ENCODE measurements at regions not wholly inside any gene's neighbourhood (a gene's known extent, or its start where the extent isn't known, plus 50 kb on each side); places are given as distances from the start of the nearest gene placed in this dataset.

DNA sequence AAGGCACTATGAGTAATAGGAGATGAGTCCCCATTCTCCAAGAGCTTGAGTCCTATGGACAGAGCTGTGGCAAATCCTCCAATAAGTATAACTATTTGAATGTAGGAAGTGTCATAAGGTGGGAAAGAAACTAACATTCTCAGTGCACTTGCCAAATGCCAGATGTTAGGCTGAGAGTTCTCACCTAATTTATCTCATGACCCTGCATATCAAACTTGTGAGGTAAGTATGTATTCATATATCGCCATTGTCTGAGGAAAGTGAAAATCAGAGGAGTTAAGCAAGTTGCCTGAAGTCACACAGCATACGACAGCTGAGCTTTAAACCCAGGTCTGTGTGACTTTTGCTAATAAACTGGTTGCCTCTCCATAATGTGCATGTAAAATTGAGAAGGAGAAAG, 169.5 kb downstream of the TTC32 start:
- H4K5ac ChIP-seq (ENCODE audit: insufficient read length, low read depth, low read length), result no peak overlapping the region
- no peak overlapping the region for H3K14ac ChIP-seq (ENCODE audit: insufficient read depth, low read length)
- no peak for DNase-seq
- H4K91ac ChIP-seq (ENCODE audit: insufficient read length, low read depth, low read length), result no peak overlapping the region
- H3K27me3 ChIP-seq (ENCODE audit: insufficient read depth, low read length), result no peaks in the 10 kb centered on the region
- no peak overlapping the region for H3K4me3 Mint-ChIP-seq
- no peak overlapping the region for H2BK5ac ChIP-seq (ENCODE audit: insufficient read length, low read length)
- H3K27ac Mint-ChIP-seq, result no peak overlapping the region
- H4K8ac ChIP-seq (replicated peaks; ENCODE audit: insufficient read length, low read depth, low read length), result no peak overlapping the region
- no peak overlapping the region for H2BK12ac ChIP-seq (ENCODE audit: insufficient read length, low read depth, low read length)
- no peak overlapping the region for H3K4ac ChIP-seq (ENCODE audit: low read depth, low read length)
- H3K9me3 ChIP-seq (ENCODE audit: control insufficient read depth, low read depth, low read length), result no peaks in the 10 kb centered on the region
- H3K9ac ChIP-seq (ENCODE audit: extremely low read depth, insufficient read length, low read length), result no peak overlapping the region
- H3K23ac ChIP-seq (ENCODE audit: insufficient read length, low read depth, low read length), result no peak overlapping the region
- H3K18ac ChIP-seq (ENCODE audit: insufficient read length, low read depth, low read length), result no peak overlapping the region
- H3K56ac ChIP-seq (ENCODE audit: insufficient read length, low read depth, low read length), result no peak overlapping the region
- H2AK5ac ChIP-seq (ENCODE audit: insufficient read length, low read length), result no peak overlapping the region
- H2BK15ac ChIP-seq (ENCODE audit: low read depth, low read length), result no peak overlapping the region
- peaks cover 3% of the 10 kb centered on the region; the same call in 1 of the 2 replicates for H3K27me3 Mint-ChIP-seq (ENCODE audit: low read depth)
- H3T11ph ChIP-seq (ENCODE audit: low read length), result no peak overlapping the region
- H3K4me2 ChIP-seq (ENCODE audit: insufficient read depth, insufficient read length, low read length), result no peak overlapping the region
- H3K23me2 ChIP-seq (ENCODE audit: insufficient read length, low read depth, low read length, poor library complexity, severe bottlenecking), result no peaks in the 10 kb centered on the region
- H2BK120ac ChIP-seq (ENCODE audit: low read depth, low read length, poor library complexity, severe bottlenecking), result no peak overlapping the region
- no peak overlapping the region for H2AFZ ChIP-seq (ENCODE audit: low read length)
- peaks cover 0 to 8% of the 10 kb centered on the region in 2 experiments for H3K4me1 Mint-ChIP-seq
- no peaks in the 10 kb centered on the region for H4K20me1 ChIP-seq (ENCODE audit: control insufficient read depth, insufficient read depth, insufficient read length)
- no peaks in the 10 kb centered on the region; a peak in 1 of 5 replicates for H3K9me3 Mint-ChIP-seq
- no peaks in the 10 kb centered on the region for H3K4me1 ChIP-seq (ENCODE audit: insufficient read depth, low read length)
- TF ChIP-seq, protein P1, sequence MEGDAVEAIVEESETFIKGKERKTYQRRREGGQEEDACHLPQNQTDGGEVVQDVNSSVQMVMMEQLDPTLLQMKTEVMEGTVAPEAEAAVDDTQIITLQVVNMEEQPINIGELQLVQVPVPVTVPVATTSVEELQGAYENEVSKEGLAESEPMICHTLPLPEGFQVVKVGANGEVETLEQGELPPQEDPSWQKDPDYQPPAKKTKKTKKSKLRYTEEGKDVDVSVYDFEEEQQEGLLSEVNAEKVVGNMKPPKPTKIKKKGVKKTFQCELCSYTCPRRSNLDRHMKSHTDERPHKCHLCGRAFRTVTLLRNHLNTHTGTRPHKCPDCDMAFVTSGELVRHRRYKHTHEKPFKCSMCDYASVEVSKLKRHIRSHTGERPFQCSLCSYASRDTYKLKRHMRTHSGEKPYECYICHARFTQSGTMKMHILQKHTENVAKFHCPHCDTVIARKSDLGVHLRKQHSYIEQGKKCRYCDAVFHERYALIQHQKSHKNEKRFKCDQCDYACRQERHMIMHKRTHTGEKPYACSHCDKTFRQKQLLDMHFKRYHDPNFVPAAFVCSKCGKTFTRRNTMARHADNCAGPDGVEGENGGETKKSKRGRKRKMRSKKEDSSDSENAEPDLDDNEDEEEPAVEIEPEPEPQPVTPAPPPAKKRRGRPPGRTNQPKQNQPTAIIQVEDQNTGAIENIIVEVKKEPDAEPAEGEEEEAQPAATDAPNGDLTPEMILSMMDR (conservative IDR thresholded peaks at IDR 0.05), result no peak
- no peaks in the 10 kb centered on the region for H3K36me3 Mint-ChIP-seq (ENCODE audit: insufficient read depth in 1 of 3, low read depth in 3 of 3)
- no peak overlapping the region for H2BK20ac ChIP-seq (ENCODE audit: low read depth, low read length, poor library complexity, severe bottlenecking)
- H3K79me2 ChIP-seq (ENCODE audit: insufficient read depth, low read length), result no peaks in the 10 kb centered on the region
- WGBS (ENCODE audit: extremely low coverage, insufficient read length, low lambda C conversion rate), result no CpG with 5 or more reads among the region's 2 CpGs
- H3K79me1 ChIP-seq (ENCODE audit: insufficient read depth, low read depth, low read length, poor library complexity, severe bottlenecking), result no peaks in the 10 kb centered on the region
- no peak overlapping the region for H3K27ac ChIP-seq (ENCODE audit: insufficient read length, low read depth, low read length)

Measured in H9 (cell line).